GM06990 (cell line): ENCODE measurements at regions not wholly inside any gene's neighbourhood (a gene's known extent, or its start where the extent isn't known, plus 50 kb on each side); places are given as distances from the start of the nearest gene placed in this dataset.

Experiments used
- DNase-seq: peaks from one replicate; pipeline ENCODE4 v3.0.0-alpha.2; 2011; ENCODE audit not compliant: insufficient read length; ENCODE audit errors: extremely low read depth
- H3K27me3 ChIP-seq: replicated peaks from 2 replicates; pipeline ENCODE4 v1.6.0; 2011; ENCODE audit warnings: low read length; ENCODE audit not compliant: control insufficient read depth, insufficient read depth
- H3K36me3 ChIP-seq: 2 replicates; pipeline ENCODE4 v1.5.1; 2011; ENCODE audit warnings: low read length; ENCODE audit not compliant: control insufficient read depth, insufficient read depth
- H3K4me3 ChIP-seq: replicated peaks from 2 replicates; pipeline ENCODE4 v1.5.1; 2011; ENCODE audit warnings: low read depth, mild to moderate bottlenecking, control low read depth, low read length
- TF ChIP-seq, protein P1 (sequence below): IDR thresholded peaks from 2 replicates; pipeline ENCODE4 v1.5.1; 2011; ENCODE audit warnings: low read length, control low read depth, mild to moderate bottlenecking, inconsistent platforms; ENCODE audit not compliant: insufficient read depth, poor library complexity, severe bottlenecking

DNA sequence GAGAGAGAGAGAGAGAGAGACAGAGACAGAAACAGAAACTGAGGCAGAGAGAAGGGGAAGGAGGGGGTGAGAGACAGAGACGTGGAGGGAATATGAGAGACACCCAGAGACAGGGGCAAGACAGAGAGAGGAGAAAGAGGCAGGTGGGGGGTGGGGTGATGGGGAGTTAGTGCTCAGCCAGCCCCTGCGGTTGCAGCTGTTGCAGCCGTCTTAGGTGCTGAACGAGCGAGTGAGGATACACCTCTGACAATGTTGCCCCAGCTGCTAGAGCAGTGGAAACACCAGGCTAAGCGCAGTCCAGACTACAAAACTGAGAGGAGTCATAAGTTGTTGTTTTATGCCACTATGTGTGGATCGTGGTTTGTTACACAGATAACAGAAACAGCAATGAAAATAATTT is 328.2 kb upstream of the SHH start:
- TF ChIP-seq, protein P1, sequence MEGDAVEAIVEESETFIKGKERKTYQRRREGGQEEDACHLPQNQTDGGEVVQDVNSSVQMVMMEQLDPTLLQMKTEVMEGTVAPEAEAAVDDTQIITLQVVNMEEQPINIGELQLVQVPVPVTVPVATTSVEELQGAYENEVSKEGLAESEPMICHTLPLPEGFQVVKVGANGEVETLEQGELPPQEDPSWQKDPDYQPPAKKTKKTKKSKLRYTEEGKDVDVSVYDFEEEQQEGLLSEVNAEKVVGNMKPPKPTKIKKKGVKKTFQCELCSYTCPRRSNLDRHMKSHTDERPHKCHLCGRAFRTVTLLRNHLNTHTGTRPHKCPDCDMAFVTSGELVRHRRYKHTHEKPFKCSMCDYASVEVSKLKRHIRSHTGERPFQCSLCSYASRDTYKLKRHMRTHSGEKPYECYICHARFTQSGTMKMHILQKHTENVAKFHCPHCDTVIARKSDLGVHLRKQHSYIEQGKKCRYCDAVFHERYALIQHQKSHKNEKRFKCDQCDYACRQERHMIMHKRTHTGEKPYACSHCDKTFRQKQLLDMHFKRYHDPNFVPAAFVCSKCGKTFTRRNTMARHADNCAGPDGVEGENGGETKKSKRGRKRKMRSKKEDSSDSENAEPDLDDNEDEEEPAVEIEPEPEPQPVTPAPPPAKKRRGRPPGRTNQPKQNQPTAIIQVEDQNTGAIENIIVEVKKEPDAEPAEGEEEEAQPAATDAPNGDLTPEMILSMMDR: no peak
- no peak for DNase-seq
- Histone ChIP-seq H3K4me3 (no peak overlapping the region), H3K27me3 (no peaks in the 10 kb centered on the region), H3K36me3 (no peaks in the 10 kb centered on the region)

DNA sequence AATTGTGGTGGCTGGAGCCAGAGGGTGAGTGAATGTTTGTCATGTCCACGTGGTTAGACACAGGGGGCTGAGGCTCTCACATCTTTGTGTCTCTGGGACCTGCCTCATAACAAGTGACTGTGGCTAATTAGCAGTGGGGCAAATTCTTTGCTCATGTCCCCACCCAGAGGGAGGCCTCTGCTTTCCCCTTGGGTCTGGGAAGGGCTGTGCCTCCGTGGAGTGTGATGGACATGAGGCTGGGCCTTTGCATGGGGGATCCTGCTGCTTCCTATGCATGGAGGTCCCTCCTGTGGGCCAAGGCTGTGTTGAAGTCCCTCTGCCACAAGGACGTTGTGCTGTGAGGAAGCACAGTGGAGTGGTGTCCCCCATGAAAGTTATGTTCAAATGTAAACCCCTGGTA is 327.4 kb upstream of the SHH start:
- no peaks in the 10 kb centered on the region for H3K27me3 ChIP-seq
- no peaks in the 10 kb centered on the region for H3K36me3 ChIP-seq
- TF ChIP-seq, protein P1: no peak
- H3K4me3 ChIP-seq: no peak overlapping the region
- DNase-seq: no peak

DNA sequence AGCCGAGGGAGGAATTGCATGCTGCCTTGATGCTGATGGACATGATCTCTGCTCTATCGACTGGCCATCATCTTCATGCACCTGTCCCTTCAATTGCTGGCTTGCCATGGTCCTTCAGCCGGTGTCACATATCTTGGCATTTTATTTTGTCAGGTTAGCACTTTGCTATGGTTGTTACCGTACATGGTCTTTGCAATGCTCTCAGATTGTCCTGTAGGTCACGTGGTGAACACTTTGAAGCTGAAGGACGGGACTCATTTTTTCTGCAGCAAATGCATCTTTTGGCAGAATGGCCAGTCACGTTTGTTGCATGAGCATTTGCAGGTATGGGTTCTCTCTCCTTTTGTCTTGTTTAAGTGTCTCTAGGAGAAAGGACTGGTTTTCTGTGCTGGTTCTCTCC is 326.8 kb upstream of the SHH start:
- DNase-seq: no peak
- Histone ChIP-seq H3K27me3 (no peaks in the 10 kb centered on the region), H3K4me3 (no peak overlapping the region), H3K36me3 (no peaks in the 10 kb centered on the region)
- TF ChIP-seq, protein P1: no peak

GRCh38 chr7:156131881-156132280 is 319.6 kb upstream of the SHH start:
- no peaks in the 10 kb centered on the region for H3K36me3 ChIP-seq
- H3K4me3 ChIP-seq: no peak overlapping the region
- DNase-seq: no peak
- peaks cover 2% of the 10 kb centered on the region; the same call in 1 of the 2 replicates for H3K27me3 ChIP-seq
- TF ChIP-seq, protein P1: no peak

- no peak for DNase-seq
- Histone ChIP-seq H3K27me3 (peaks cover 2% of the 10 kb centered on the region; the same call in 1 of the 2 replicates), H3K36me3 (no peaks in the 10 kb centered on the region), H3K4me3 (no peak overlapping the region)
- TF ChIP-seq, protein P1: no peak
Measured at GRCh38 chr7:156129522-156129921, 317.3 kb upstream of the SHH start.

DNA sequence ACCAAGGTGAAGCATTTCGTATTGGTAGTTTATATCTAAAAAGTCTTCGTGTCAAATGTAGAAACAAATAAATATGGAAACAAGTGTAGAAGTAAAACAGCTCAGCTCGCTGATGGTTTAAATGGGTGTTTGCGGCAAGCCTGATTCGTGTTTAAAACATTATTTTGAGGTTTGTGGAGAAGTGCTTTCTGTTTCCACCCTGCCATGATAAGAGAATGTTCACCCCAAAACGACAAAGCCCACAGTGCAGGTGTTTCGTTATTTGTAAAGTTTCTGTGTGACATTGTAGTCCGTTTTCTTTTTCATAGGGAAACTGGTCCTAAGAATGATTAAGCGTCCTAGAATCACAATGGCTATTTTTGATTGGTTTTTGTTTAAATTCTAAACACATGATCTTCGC is 316.2 kb upstream of the SHH start:
- TF ChIP-seq, protein P1: no peak
- no peak for DNase-seq
- Histone ChIP-seq H3K4me3 (no peak overlapping the region), H3K27me3 (peaks cover 2% of the 10 kb centered on the region; the same call in 1 of the 2 replicates), H3K36me3 (no peaks in the 10 kb centered on the region)
